HG02759 (cell line): ENCODE measurements at regions not wholly inside any gene's neighbourhood (a gene's known extent, or its start where the extent isn't known, plus 50 kb on each side); places are given as distances from the start of the nearest gene placed in this dataset.

Experiments
- ATAC-seq: cut with Tn5 transposase; IDR thresholded peaks from one replicate; pipeline ENCODE4 v1.9.1; 2021; ENCODE audit warnings: mild to moderate bottlenecking, moderate library complexity; ENCODE audit not compliant: unreplicated experiment

GRCh38 chr4:10949039-10949733 is 264.6 kb upstream of the CLNK start:
- no peak for ATAC-seq

GRCh38 chr4:10947898-10948297 is 263.3 kb upstream of the CLNK start:
- peak; percentile 45 for ATAC-seq

- no peak for ATAC-seq
These were observed 259.8 kb upstream of the CLNK start for GRCh38 chr4:10944321-10944720.

- no peak for ATAC-seq
These were observed 257.6 kb upstream of the CLNK start for GRCh38 chr4:10942156-10942555.

GRCh38 chr4:10929818-10930217 is 245.2 kb upstream of the CLNK start:
- ATAC-seq: no peak

GRCh38 chr4:10925996-10926395 is 241.4 kb upstream of the CLNK start:
- ATAC-seq: no peak

GRCh38 chr4:10924274-10924673 is 239.7 kb upstream of the CLNK start:
- no peak for ATAC-seq

GRCh38 chr4:10917566-10917965 is 233.0 kb upstream of the CLNK start:
- no peak for ATAC-seq

- no peak for ATAC-seq
These were observed 213.5 kb upstream of the CLNK start for GRCh38 chr4:10898072-10898471.

- no peak for ATAC-seq
These were observed 212.5 kb upstream of the CLNK start for GRCh38 chr4:10897076-10897475.

GRCh38 chr4:10893395-10893794 is 208.8 kb upstream of the CLNK start:
- ATAC-seq: peak; percentile 84

GRCh38 chr4:10891866-10892265 is 207.3 kb upstream of the CLNK start:
- no peak for ATAC-seq

- no peak for ATAC-seq
These were observed 205.3 kb upstream of the CLNK start for GRCh38 chr4:10889819-10890218.

GRCh38 chr4:10879411-10880110 is 195.0 kb upstream of the CLNK start:
- no peak for ATAC-seq

- ATAC-seq: no peak
These were observed 194.3 kb upstream of the CLNK start for GRCh38 chr4:10878861-10879260.

GRCh38 chr4:10877076-10877475 is 192.5 kb upstream of the CLNK start:
- ATAC-seq: no peak

- no peak for ATAC-seq
These were observed 190.7 kb upstream of the CLNK start for GRCh38 chr4:10875144-10875799.

GRCh38 chr4:10873809-10874208 is 189.2 kb upstream of the CLNK start:
- no peak for ATAC-seq

- peak; percentile 54 for ATAC-seq
These were observed 188.4 kb upstream of the CLNK start for GRCh38 chr4:10872833-10873517.

- no peak for ATAC-seq
These were observed 182.1 kb upstream of the CLNK start for GRCh38 chr4:10866666-10867065.

GRCh38 chr4:10861036-10861435 is 176.5 kb upstream of the CLNK start:
- no peak for ATAC-seq
